ENCODE measurements at regions not wholly inside any gene's neighbourhood (a gene's known extent, or its start where the extent isn't known, plus 50 kb on each side); places are given as distances from the start of the nearest gene placed in this dataset.
"Not testable (repeated sequence)": the region's sequence is repeated elsewhere in the genome, so short reads cannot be mapped to it uniquely, and the experiment has no call there.

- Histone ChIP-seq H3K27ac (no peak overlapping the region), H3K4me3 (no peak overlapping the region), H3K27me3 (no peaks in the 10 kb centered on the region), H3K36me3 (no peaks in the 10 kb centered on the region), H3K4me1 (peaks cover 0 to 7% (median 0%) of the 10 kb centered on the region in 4 donors), H3K9me3 (no peaks in the 10 kb centered on the region)
- intact Hi-C loops (cut with DNase I; ENCODE audit: low total_unique reads), result no loop called here
- TF ChIP-seq CTCF (IDR thresholded peaks at IDR 0.05), result no peak
- DNase-seq, result no peak
Measured at GRCh38 chr1:193402037-193402436, 215.6 kb upstream of the B3GALT2 start.

- H3K27ac ChIP-seq, result no peak overlapping the region
- no peak for DNase-seq
- TF ChIP-seq CTCF (IDR thresholded peaks at IDR 0.05), result no peak
- intact Hi-C loops (cut with DNase I; ENCODE audit: low total_unique reads), result no loop called here
- peaks cover 0 to 6% (median 0%) of the 10 kb centered on the region in 4 donors for H3K4me1 ChIP-seq
- H3K4me3 ChIP-seq, result no peak overlapping the region
- no peaks in the 10 kb centered on the region for H3K36me3 ChIP-seq
- no peaks in the 10 kb centered on the region for H3K27me3 ChIP-seq
- no peaks in the 10 kb centered on the region for H3K9me3 ChIP-seq
Measured at GRCh38 chr1:193394336-193394735, 207.9 kb upstream of the B3GALT2 start.

- no peaks in the 10 kb centered on the region for H3K9me3 ChIP-seq
- no peak for TF ChIP-seq CTCF (IDR thresholded peaks at IDR 0.05)
- intact Hi-C loops (cut with DNase I; ENCODE audit: low total_unique reads), result no loop called here
Measured at GRCh38 chr1:193392686-193393085, 206.3 kb upstream of the B3GALT2 start.

GRCh38 chr1:193388683-193389082 lies 202.3 kb upstream of the B3GALT2 start:
- Histone ChIP-seq H3K27ac (no peak overlapping the region), H3K4me3 (no peak overlapping the region), H3K36me3 (no peaks in the 10 kb centered on the region), H3K27me3 (no peaks in the 10 kb centered on the region), H3K9me3 (no peaks in the 10 kb centered on the region), H3K4me1 (peaks cover 0 to 6% (median 0%) of the 10 kb centered on the region in 4 donors)
- no peak for DNase-seq
- TF ChIP-seq CTCF (IDR thresholded peaks at IDR 0.05), result no peak
- intact Hi-C loops (cut with DNase I; ENCODE audit: low total_unique reads), result no loop called here

More at GRCh38 chr1:193392686-193393085, 206.3 kb upstream of the B3GALT2 start:
- no peak for DNase-seq
- Histone ChIP-seq H3K27ac (no peak overlapping the region), H3K4me1 (peaks cover 0 to 6% (median 0%) of the 10 kb centered on the region in 4 donors), H3K36me3 (no peaks in the 10 kb centered on the region), H3K4me3 (no peak overlapping the region), H3K27me3 (no peaks in the 10 kb centered on the region)

- Histone ChIP-seq H3K9me3 (no peaks in the 10 kb centered on the region), H3K4me1 (peaks cover 0 to 6% (median 0%) of the 10 kb centered on the region in 4 donors), H3K4me3 (no peak overlapping the region), H3K36me3 (no peaks in the 10 kb centered on the region), H3K27me3 (no peaks in the 10 kb centered on the region), H3K27ac (no peak overlapping the region)
- intact Hi-C loops (cut with DNase I; ENCODE audit: low total_unique reads), result no loop called here
- DNase-seq, result no peak
- no peak for TF ChIP-seq CTCF (IDR thresholded peaks at IDR 0.05)
Measured at GRCh38 chr1:193388165-193388564, 201.8 kb upstream of the B3GALT2 start.

- Histone ChIP-seq H3K27me3 (no peaks in the 10 kb centered on the region), H3K4me1 (peaks cover 0 to 6% (median 0%) of the 10 kb centered on the region in 4 donors), H3K36me3 (no peaks in the 10 kb centered on the region), H3K4me3 (no peak overlapping the region), H3K9me3 (no peaks in the 10 kb centered on the region), H3K27ac (no peak overlapping the region)
- no peak for DNase-seq
- intact Hi-C loops (cut with DNase I; ENCODE audit: low total_unique reads), result no loop called here
- no peak for TF ChIP-seq CTCF (IDR thresholded peaks at IDR 0.05)
Measured at GRCh38 chr1:193387406-193387805, 201.0 kb upstream of the B3GALT2 start.

- intact Hi-C loops (cut with DNase I; ENCODE audit: low total_unique reads); H3K9me3 ChIP-seq; H3K27ac ChIP-seq: not testable (repeated sequence)
Measured at GRCh38 chr1:193378451-193378850, 192.0 kb upstream of the B3GALT2 start.

More at GRCh38 chr1:193378451-193378850, 192.0 kb upstream of the B3GALT2 start:
- not testable (repeated sequence) for H3K4me1 ChIP-seq, H3K27me3 ChIP-seq, H3K36me3 ChIP-seq, DNase-seq, H3K4me3 ChIP-seq

Data from tibial artery (tissue), 4 donors.